Adipocyte (in vitro differentiated cells): ENCODE measurements at regions not wholly inside any gene's neighbourhood (a gene's known extent, or its start where the extent isn't known, plus 50 kb on each side); places are given as distances from the start of the nearest gene placed in this dataset.

Experiments used
- DNase-seq: peaks from one replicate; pipeline ENCODE4 v3.0.0-alpha.2; 2015; ENCODE audit warnings: low read depth
- H3K27me3 ChIP-seq: replicated peaks from 2 replicates; pipeline ENCODE4 v1.7.0; 2013; ENCODE audit warnings: mild to moderate bottlenecking, low read length, moderate library complexity; ENCODE audit not compliant: control insufficient read depth, insufficient read depth
- H3K36me3 ChIP-seq: 2 replicates; pipeline ENCODE4 v1.7.0; 2013; ENCODE audit warnings: low read length, mild to moderate bottlenecking, moderate library complexity; ENCODE audit not compliant: control insufficient read depth, insufficient read depth, severe bottlenecking
- H3K4me1 ChIP-seq: 2 replicates; pipeline ENCODE4 v1.7.0; 2013; ENCODE audit warnings: mild to moderate bottlenecking, low read length, moderate library complexity; ENCODE audit not compliant: control insufficient read depth, insufficient read depth
- H3K4me3 ChIP-seq: 2 replicates; pipeline ENCODE4 v1.7.0; 2013; ENCODE audit warnings: mild to moderate bottlenecking, low read length, moderate library complexity
- H3K9ac ChIP-seq: 2 replicates; pipeline ENCODE4 v1.7.0; 2013; ENCODE audit warnings: mild to moderate bottlenecking, low read length, moderate library complexity
- H3K9me3 ChIP-seq: 2 replicates; pipeline ENCODE4 v1.7.0; 2013; ENCODE audit warnings: mild to moderate bottlenecking, low read length, moderate library complexity; ENCODE audit not compliant: control insufficient read depth

DNA sequence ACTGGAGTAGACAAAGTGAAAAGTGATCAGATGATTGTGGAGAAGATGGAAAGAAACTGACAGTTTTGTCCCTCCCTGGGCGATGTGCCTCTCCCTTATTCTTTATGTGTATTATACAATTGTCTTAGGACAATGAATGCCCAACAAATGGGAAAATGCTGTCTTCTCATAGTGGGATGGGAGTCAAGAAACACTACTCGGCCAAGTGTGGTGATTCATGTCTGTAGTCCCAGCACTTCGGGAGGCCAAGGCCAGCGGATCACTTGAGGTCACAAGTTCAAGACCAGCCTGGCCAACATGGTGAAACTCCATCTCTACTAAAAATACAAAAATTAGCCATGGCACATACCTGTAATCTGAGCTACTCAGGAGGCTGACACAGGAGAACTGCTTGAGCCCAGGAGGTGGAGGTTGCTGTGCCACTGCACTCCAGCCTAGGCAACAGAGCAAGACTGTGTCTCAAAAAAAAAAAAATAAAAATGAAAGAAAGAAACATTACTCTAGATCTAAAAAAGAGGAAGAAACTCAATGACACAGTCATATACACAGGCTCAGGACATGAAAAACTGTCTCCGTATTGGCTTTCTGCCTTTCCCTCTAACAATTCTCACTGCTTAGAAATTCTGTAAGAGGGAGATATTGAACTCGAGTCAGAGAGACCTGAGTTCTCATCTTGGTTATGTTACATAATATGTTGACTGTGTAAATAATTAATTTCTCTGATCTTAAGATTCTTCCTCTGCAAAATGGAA, 67.9 kb upstream of the TARS1 start:
- no peaks in the 10 kb centered on the region for H3K27me3 ChIP-seq

GRCh38 chr5:33375900-33376299, 64.9 kb upstream of the TARS1 start:
- no peak for DNase-seq
- Histone ChIP-seq H3K4me1 (peaks cover 6% of the 10 kb centered on the region), H3K9me3 (no peaks in the 10 kb centered on the region), H3K9ac (no peak overlapping the region), H3K27me3 (no peaks in the 10 kb centered on the region), H3K36me3 (no peaks in the 10 kb centered on the region), H3K4me3 (no peak overlapping the region)

More for the DNA sequence above, 67.9 kb upstream of the TARS1 start:
- Histone ChIP-seq H3K9me3 (no peaks in the 10 kb centered on the region), H3K9ac (no peak overlapping the region), H3K36me3 (no peaks in the 10 kb centered on the region), H3K4me1 (peaks cover 6% of the 10 kb centered on the region), H3K4me3 (no peak overlapping the region)
- no peak for DNase-seq

DNA sequence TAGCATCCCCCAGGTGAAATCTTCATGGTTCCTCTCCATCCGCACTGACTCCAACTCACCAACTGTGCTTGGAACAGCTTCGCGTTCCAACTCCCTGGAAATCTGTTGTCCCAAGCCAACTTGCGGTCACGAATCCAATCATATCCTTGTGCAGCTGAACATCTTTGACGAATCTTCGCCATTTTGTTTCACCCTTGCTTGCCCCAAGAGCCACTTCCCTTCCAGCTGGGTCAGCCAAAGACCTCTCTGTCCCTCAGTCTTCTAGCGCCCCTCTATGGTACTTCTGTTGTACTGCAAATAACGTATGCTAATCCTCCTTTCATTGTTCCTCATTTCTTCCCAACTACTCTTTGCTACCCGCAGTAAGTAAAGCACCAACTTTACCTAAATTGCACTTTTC, 61.0 kb upstream of the TARS1 start:
- Histone ChIP-seq H3K36me3 (no peaks in the 10 kb centered on the region), H3K4me3 (no peak overlapping the region), H3K9me3 (no peaks in the 10 kb centered on the region), H3K9ac (no peak overlapping the region), H3K27me3 (no peaks in the 10 kb centered on the region), H3K4me1 (no peaks in the 10 kb centered on the region)
- DNase-seq = peak; percentile 31

DNA sequence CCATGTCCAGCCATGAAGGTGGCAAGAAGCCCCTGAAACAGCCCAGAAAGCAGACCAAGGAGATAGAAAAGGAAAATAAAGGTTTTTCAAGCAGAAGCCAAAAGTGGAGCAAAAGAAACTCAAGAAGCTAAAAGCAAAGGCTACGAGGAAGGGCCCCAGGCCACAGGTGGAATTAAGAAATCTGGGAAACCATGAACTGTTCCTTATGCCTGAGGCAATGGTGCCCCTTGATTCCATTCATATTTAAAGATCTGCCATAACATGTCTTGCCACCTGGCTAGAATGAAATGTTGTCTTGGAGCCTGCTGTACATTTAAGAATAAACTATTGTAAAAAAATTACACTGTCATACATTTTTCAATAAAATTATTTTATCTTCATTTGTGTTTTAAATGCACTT, 59.5 kb upstream of the TARS1 start:
- H3K36me3 ChIP-seq = no peaks in the 10 kb centered on the region
- DNase-seq = no peak
- no peak overlapping the region for H3K9ac ChIP-seq
- no peaks in the 10 kb centered on the region for H3K4me1 ChIP-seq
- H3K27me3 ChIP-seq = no peaks in the 10 kb centered on the region
- no peak overlapping the region for H3K4me3 ChIP-seq
- H3K9me3 ChIP-seq = peaks cover 6% of the 10 kb centered on the region
